OCI-LY7 (cell line): ENCODE measurements at regions not wholly inside any gene's neighbourhood (a gene's known extent, or its start where the extent isn't known, plus 50 kb on each side); places are given as distances from the start of the nearest gene placed in this dataset.

ENCODE experiments used
- BruUV-seq: library from RNA; stranded (reverse); fragments of 400-500 nt; replicated peaks from 2 replicates; lab custom pipeline; 2021; lab: Mats Ljungman, UMichigan
- CTCF ChIA-PET: fragments of 300-600 bp; sonication (Branson Sonifier 250); formaldehyde crosslinking; loops from one replicate; lab custom pipeline; 2022; ENCODE audit warnings: antibody characterized with exemption; ENCODE audit not compliant: unreplicated experiment; lab: Charles Lee
- POLR2A ChIA-PET: fragments of 300-600 bp; sonication (Branson Sonifier 250); formaldehyde crosslinking; loops from one replicate; lab custom pipeline; 2022; ENCODE audit warnings: antibody characterized with exemption; lab: Charles Lee
- DNase-seq: peaks from one replicate; pipeline ENCODE4 v3.0.0-alpha.2; 2015; ENCODE audit warnings: low spot score
- H2AFZ ChIP-seq: fragments of 200-600 bp; sonication (generic), shearing (Covaris generic); 2 replicates; pipeline ENCODE4 v1.6.1; 2014; ENCODE audit warnings: mild to moderate bottlenecking, antibody characterized with exemption, low read length, moderate library complexity
- H3K27ac ChIP-seq: fragments of 200-600 bp; sonication (generic); 2 replicates; pipeline ENCODE4 v1.5.1; 2014; ENCODE audit warnings: mixed run types, low read depth, mild to moderate bottlenecking, moderate library complexity, low read length, inconsistent platforms; ENCODE audit not compliant: poor library complexity, severe bottlenecking
- H3K36me3 ChIP-seq: fragments of 200-600 bp; sonication (generic); 2 replicates; pipeline ENCODE4 v1.6.1; 2014; ENCODE audit warnings: mild to moderate bottlenecking, antibody characterized with exemption, low read length, moderate library complexity, mixed read lengths; ENCODE audit not compliant: insufficient read depth
- H3K4me1 ChIP-seq: fragments of 200-600 bp; sonication (generic); 2 replicates; pipeline ENCODE4 v1.5.1; 2014; ENCODE audit warnings: mild to moderate bottlenecking, low read length; ENCODE audit not compliant: insufficient read depth, poor library complexity, severe bottlenecking
- H3K4me2 ChIP-seq: fragments of 200-600 bp; sonication (generic); 2 replicates; pipeline ENCODE4 v1.6.1; 2014; ENCODE audit warnings: mild to moderate bottlenecking, low read length
- H3K4me3 ChIP-seq: fragments of 200-600 bp; sonication (generic); 2 replicates; pipeline ENCODE4 v1.5.1; 2014; ENCODE audit warnings: mild to moderate bottlenecking, low read depth, low read length; ENCODE audit not compliant: poor library complexity, severe bottlenecking
- H3K79me2 ChIP-seq: fragments of 200-600 bp; sonication (generic); 2 replicates; pipeline ENCODE4 v1.6.1; 2016; ENCODE audit warnings: low read depth, mild to moderate bottlenecking, low read length, moderate library complexity, mixed read lengths; ENCODE audit not compliant: insufficient read depth
- H3K9me2 ChIP-seq: fragments of 200-600 bp; sonication (generic); 2 replicates; pipeline ENCODE4 v1.6.1; 2016; ENCODE audit warnings: mild to moderate bottlenecking, low read length, mixed read lengths; ENCODE audit not compliant: insufficient read depth
- H3K9me3 ChIP-seq: fragments of 200-600 bp; sonication (generic); 2 replicates; pipeline ENCODE4 v1.6.1; 2014; ENCODE audit warnings: mild to moderate bottlenecking, mixed run types, low read length, mixed read lengths
- H4K20me1 ChIP-seq: fragments of 200-600 bp; sonication (generic); 2 replicates; pipeline ENCODE4 v1.6.1; 2014; ENCODE audit warnings: mild to moderate bottlenecking, antibody characterized with exemption, low read length, moderate library complexity, mixed read lengths; ENCODE audit not compliant: insufficient read depth
- EZH2phosphoT487 ChIP-seq: fragments of 200-600 bp; sonication (generic); IDR thresholded peaks from 2 replicates; pipeline ENCODE4 v1.6.1; 2018; ENCODE audit warnings: low read depth, borderline replicate concordance, mild to moderate bottlenecking, mixed run types, antibody characterized with exemption, low read length, moderate library complexity, mixed read lengths
- intact Hi-C: fragments of 100-400 bp; cut with micrococcal nuclease; formaldehyde crosslinking; loops from one replicate; pipeline ENCODE4 v1.10.0; 2022; ENCODE audit not compliant: unreplicated experiment
- TF ChIP-seq, protein P1 (sequence below): fragments of 200-600 bp; sonication (generic); conservative IDR thresholded peaks from 2 replicates; pipeline ENCODE4 v1.5.1; 2014; ENCODE audit warnings: mild to moderate bottlenecking, antibody characterized with exemption, low read length, moderate library complexity, mixed read lengths

GRCh38 chr2:183729380-183729779, 605.1 kb downstream of the NUP35 start:
- ChIA-PET CTCF (no interaction called here), POLR2A (no interaction called here)
- Histone ChIP-seq H3K9me2 (no peaks in the 10 kb centered on the region), H3K4me1 (no peaks in the 10 kb centered on the region), H4K20me1 (no peaks in the 10 kb centered on the region), H3K79me2 (no peaks in the 10 kb centered on the region), H2AFZ (no peak overlapping the region), H3K4me3 (no peak overlapping the region), H3K27ac (no peak overlapping the region), H3K36me3 (no peaks in the 10 kb centered on the region), H3K9me3 (no peaks in the 10 kb centered on the region), H3K4me2 (no peak overlapping the region)
- BruUV-seq: no TSS peak
- intact Hi-C loops: no loop called here
- no peak for DNase-seq
- no peak for TF ChIP-seq EZH2phosphoT487

GRCh38 chr2:183740241-183740640, 616.0 kb downstream of the NUP35 start:
- no peak for DNase-seq
- Histone ChIP-seq H3K4me2 (no peak overlapping the region), H3K36me3 (no peaks in the 10 kb centered on the region), H3K27ac (no peak overlapping the region), H3K9me3 (no peaks in the 10 kb centered on the region), H3K4me3 (no peak overlapping the region), H3K79me2 (no peaks in the 10 kb centered on the region), H3K9me2 (no peaks in the 10 kb centered on the region), H2AFZ (no peak overlapping the region), H3K4me1 (no peaks in the 10 kb centered on the region), H4K20me1 (no peaks in the 10 kb centered on the region)
- no TSS peak for BruUV-seq
- ChIA-PET CTCF (no interaction called here), POLR2A (no interaction called here)
- intact Hi-C loops: no loop called here
- TF ChIP-seq, protein P1, sequence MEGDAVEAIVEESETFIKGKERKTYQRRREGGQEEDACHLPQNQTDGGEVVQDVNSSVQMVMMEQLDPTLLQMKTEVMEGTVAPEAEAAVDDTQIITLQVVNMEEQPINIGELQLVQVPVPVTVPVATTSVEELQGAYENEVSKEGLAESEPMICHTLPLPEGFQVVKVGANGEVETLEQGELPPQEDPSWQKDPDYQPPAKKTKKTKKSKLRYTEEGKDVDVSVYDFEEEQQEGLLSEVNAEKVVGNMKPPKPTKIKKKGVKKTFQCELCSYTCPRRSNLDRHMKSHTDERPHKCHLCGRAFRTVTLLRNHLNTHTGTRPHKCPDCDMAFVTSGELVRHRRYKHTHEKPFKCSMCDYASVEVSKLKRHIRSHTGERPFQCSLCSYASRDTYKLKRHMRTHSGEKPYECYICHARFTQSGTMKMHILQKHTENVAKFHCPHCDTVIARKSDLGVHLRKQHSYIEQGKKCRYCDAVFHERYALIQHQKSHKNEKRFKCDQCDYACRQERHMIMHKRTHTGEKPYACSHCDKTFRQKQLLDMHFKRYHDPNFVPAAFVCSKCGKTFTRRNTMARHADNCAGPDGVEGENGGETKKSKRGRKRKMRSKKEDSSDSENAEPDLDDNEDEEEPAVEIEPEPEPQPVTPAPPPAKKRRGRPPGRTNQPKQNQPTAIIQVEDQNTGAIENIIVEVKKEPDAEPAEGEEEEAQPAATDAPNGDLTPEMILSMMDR: no peak
- no peak for TF ChIP-seq EZH2phosphoT487

GRCh38 chr2:183752571-183752970, 628.3 kb downstream of the NUP35 start:
- BruUV-seq: no TSS peak
- Histone ChIP-seq H3K36me3 (no peaks in the 10 kb centered on the region), H3K9me2 (no peaks in the 10 kb centered on the region), H3K79me2 (no peaks in the 10 kb centered on the region), H3K4me3 (no peak overlapping the region), H3K4me2 (no peak overlapping the region), H3K9me3 (no peaks in the 10 kb centered on the region), H3K27ac (no peak overlapping the region), H3K4me1 (no peaks in the 10 kb centered on the region), H2AFZ (no peak overlapping the region), H4K20me1 (no peaks in the 10 kb centered on the region)
- ChIA-PET POLR2A (no interaction called here), CTCF (no interaction called here)
- no peak for TF ChIP-seq EZH2phosphoT487
- TF ChIP-seq, protein P1: 0 out of 2 replicates have a peak, but pooled peaks have one; percentile 20
- no peak for DNase-seq
- intact Hi-C loops: no loop called here
